ENCODE measurements at regions not wholly inside any gene's neighbourhood (a gene's known extent, or its start where the extent isn't known, plus 50 kb on each side); places are given as distances from the start of the nearest gene placed in this dataset.
"Not testable (repeated sequence)": the region's sequence is repeated elsewhere in the genome, so short reads cannot be mapped to it uniquely, and the experiment has no call there.

DNA sequence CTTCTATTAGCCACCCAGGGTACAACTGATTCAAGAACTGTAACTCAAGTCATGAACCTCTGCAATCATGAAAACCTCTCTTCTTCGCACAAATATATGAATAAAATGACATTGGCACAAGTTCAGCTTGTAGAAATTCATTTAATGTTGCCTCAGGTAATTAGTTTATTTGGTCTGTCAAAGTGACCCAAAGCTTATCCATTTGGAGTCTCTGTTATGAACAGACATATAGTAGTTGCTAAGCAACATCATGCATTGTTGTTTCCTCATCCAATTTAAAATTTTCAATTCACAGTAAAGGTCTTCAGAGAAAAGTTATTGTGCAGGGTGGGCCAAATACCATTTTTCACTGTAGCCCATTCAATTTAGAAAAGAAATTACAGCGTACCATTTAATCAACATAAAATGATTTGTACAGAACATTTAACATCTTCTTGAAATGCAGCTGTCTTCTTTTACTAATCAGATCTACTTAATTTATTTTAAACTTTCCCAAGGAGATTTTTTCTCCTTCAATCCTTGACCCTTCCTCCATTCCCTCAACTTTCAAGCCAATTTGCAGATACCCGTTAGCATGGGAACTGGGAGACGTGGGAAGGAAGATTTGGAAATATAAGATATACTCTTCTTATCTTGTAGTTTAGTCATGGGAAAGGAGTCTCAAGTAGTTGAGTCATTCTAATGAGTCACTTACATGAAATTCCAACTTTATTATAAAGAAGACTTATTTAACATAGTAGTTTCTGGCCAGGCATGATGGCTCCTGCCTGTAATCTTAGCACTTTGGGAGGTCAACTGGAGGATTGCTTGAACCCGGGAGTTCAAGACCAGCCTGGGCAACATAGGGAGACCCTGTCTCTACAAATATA lies 231.3 kb downstream of the ATPSCKMT start:
- Histone ChIP-seq H3K36me3 (ENCODE audit: control insufficient read depth, insufficient read depth, low read length) (no peaks in the 10 kb centered on the region), H3K4me3 (ENCODE audit: low read depth, low read length) (no peak overlapping the region), H3K4me1 (ENCODE audit: control insufficient read depth, insufficient read depth, low read length) (no peaks in the 10 kb centered on the region), H3K9ac (ENCODE audit: low read depth, low read length) (no peak overlapping the region), H3K27ac (ENCODE audit: low read depth, low read length) (no peak overlapping the region), H3K9me3 (ENCODE audit: control insufficient read depth, insufficient read depth, low read length) (peaks cover 5% of the 10 kb centered on the region; the same call in 1 of the 2 replicates), H3K27me3 (ENCODE audit: control insufficient read depth, insufficient read depth, low read length) (no peaks in the 10 kb centered on the region)

DNA sequence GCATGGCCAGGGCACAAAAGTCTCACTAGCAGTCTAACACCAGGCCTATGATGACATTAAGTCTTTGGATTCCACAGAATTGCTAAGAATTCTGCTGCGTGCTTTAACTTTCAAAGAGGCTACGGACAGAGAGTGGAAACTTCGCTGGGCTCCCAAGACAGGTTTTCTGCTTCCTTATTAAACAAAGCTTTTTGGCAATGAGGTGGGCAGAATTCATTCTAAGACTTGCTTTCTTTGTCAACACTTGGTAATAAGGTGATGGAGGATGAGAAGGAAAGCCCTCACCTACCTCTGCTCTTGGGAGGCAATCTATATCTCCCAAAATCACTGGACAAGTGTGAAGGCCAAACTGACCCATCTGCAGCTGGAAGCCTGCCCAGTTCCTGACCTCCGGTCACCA lies 231.9 kb downstream of the ATPSCKMT start:
- H3K9ac ChIP-seq (ENCODE audit: low read depth, low read length) = no peak overlapping the region

DNA sequence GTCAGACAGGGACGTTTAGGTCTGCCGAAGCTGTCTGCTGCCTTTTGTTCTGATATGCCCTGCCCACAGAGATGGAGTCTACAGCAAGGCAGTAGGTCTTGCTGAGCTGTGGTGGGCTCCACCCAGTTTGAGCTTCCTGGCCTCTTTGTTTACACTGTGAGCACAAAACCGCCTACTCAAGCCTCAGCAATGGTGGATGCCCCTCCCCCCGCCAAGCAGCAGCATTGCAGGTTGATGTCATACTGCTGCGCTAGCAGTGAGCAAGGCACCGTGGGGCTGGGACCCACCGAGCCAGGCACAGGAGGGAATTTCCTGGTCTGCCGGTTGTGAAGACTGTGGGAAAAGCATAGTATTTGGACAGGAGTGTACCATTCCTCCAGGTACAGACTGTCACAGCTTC lies 233.1 kb downstream of the ATPSCKMT start:
- H3K9me3 ChIP-seq (ENCODE audit: control insufficient read depth, insufficient read depth, low read length); H3K4me1 ChIP-seq (ENCODE audit: control insufficient read depth, insufficient read depth, low read length); H3K27me3 ChIP-seq (ENCODE audit: control insufficient read depth, insufficient read depth, low read length); H3K4me3 ChIP-seq (ENCODE audit: low read depth, low read length); H3K9ac ChIP-seq (ENCODE audit: low read depth, low read length); H3K36me3 ChIP-seq (ENCODE audit: control insufficient read depth, insufficient read depth, low read length); H3K27ac ChIP-seq (ENCODE audit: low read depth, low read length): not testable (repeated sequence)

More for the DNA sequence above, 231.9 kb downstream of the ATPSCKMT start:
- Histone ChIP-seq H3K4me1 (ENCODE audit: control insufficient read depth, insufficient read depth, low read length) (no peaks in the 10 kb centered on the region), H3K27me3 (ENCODE audit: control insufficient read depth, insufficient read depth, low read length) (no peaks in the 10 kb centered on the region), H3K4me3 (ENCODE audit: low read depth, low read length) (no peak overlapping the region), H3K36me3 (ENCODE audit: control insufficient read depth, insufficient read depth, low read length) (no peaks in the 10 kb centered on the region), H3K9me3 (ENCODE audit: control insufficient read depth, insufficient read depth, low read length) (peaks cover 5% of the 10 kb centered on the region; the same call in 1 of the 2 replicates), H3K27ac (ENCODE audit: low read depth, low read length) (no peak overlapping the region)

DNA sequence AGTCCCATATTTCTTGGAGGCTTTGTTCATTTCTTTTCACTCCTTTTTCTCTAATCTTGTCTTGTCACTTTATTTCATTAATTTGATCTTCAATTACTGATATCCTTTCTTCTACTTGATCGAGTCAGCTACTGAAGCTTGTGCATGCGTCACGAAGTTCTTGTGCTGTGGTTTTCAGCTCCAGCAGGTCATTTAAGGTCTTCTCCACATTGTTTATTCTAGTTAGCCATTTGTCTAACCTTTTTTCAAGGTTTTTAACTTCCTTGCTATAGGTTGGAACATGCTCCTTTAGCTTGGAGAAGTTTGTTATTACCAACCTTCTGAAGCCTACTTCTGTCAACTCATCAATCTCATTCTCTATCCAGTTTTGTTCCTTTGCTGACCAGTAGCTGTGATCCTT lies 234.0 kb downstream of the ATPSCKMT start:
- H3K4me1 ChIP-seq (ENCODE audit: control insufficient read depth, insufficient read depth, low read length); H3K9ac ChIP-seq (ENCODE audit: low read depth, low read length); H3K27ac ChIP-seq (ENCODE audit: low read depth, low read length); H3K4me3 ChIP-seq (ENCODE audit: low read depth, low read length); H3K9me3 ChIP-seq (ENCODE audit: control insufficient read depth, insufficient read depth, low read length); H3K27me3 ChIP-seq (ENCODE audit: control insufficient read depth, insufficient read depth, low read length); H3K36me3 ChIP-seq (ENCODE audit: control insufficient read depth, insufficient read depth, low read length): not testable (repeated sequence)

DNA sequence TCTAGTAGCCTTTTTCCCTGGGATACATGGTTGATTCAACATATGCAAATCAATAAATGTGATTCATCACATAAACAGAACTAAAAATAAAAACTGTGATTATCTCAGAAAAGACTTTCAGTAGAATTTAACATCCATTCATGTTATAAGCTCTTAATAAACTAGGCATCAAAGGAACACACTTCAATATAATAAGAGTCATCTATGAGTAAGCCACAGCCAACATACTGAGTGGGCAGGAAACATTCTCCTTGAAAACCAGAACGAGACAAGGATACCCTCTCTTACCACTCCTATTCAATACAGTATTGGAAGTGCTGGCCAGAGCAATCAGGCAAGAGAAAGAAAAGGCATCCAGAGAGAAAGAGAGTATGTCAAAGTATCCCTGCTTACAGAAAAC lies 239.9 kb downstream of the ATPSCKMT start:
- H3K27me3 ChIP-seq (ENCODE audit: control insufficient read depth, insufficient read depth, low read length) = no peaks in the 10 kb centered on the region
- H3K4me1 ChIP-seq (ENCODE audit: control insufficient read depth, insufficient read depth, low read length) = no peaks in the 10 kb centered on the region
- no peaks in the 10 kb centered on the region for H3K36me3 ChIP-seq (ENCODE audit: control insufficient read depth, insufficient read depth, low read length)
- no peak overlapping the region for H3K27ac ChIP-seq (ENCODE audit: low read depth, low read length)
- H3K4me3 ChIP-seq (ENCODE audit: low read depth, low read length) = no peak overlapping the region
- no peak overlapping the region for H3K9ac ChIP-seq (ENCODE audit: low read depth, low read length)
- no peaks in the 10 kb centered on the region for H3K9me3 ChIP-seq (ENCODE audit: control insufficient read depth, insufficient read depth, low read length)

DNA sequence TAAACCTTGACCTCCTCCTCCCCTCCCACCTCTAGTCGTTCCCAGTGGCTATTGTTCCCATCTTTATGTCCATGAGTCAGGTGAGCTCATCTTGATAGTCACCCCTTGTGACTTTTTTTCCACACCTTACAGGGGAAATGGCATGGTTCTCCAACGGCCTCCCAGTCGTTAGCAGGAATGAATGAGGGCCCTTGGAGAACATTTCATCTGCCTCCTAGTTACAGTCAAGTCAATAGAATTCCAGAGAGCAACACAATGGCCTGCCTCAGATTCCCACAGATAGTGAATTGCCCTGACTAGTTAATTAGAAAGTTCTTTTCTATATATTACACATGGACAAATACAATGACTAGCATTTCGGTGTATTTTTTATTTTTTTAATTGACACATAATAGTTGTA lies 262.6 kb downstream of the ATPSCKMT start:
- no peaks in the 10 kb centered on the region for H3K36me3 ChIP-seq (ENCODE audit: control insufficient read depth, insufficient read depth, low read length)
- H3K9ac ChIP-seq (ENCODE audit: low read depth, low read length) = no peak overlapping the region
- peaks cover 18% of the 10 kb centered on the region for H3K9me3 ChIP-seq (ENCODE audit: control insufficient read depth, insufficient read depth, low read length)
- no peaks in the 10 kb centered on the region for H3K4me1 ChIP-seq (ENCODE audit: control insufficient read depth, insufficient read depth, low read length)
- H3K27me3 ChIP-seq (ENCODE audit: control insufficient read depth, insufficient read depth, low read length) = no peaks in the 10 kb centered on the region
- H3K4me3 ChIP-seq (ENCODE audit: low read depth, low read length) = no peak overlapping the region
- no peak overlapping the region for H3K27ac ChIP-seq (ENCODE audit: low read depth, low read length)

DNA sequence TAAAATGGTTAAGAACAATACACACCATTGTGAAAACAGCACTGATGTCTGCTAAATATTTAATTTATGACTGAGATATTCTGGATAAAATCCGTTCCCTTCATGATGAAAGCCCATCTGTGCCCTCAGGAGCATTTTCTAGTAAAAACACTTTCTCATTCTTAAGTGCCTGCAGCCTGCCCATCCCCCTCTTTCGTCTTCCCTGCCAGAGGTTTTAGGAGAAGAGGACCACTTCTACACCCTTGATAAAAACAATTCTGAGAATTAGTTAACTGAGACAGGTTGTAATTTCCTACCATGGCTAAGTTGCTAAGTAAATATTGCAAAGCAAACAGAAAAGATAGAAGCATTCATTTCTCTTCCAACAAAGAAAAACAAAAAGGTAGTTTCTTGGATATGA lies 272.6 kb downstream of the ATPSCKMT start:
- H3K4me3 ChIP-seq (ENCODE audit: low read depth, low read length) = no peak overlapping the region
- H3K9me3 ChIP-seq (ENCODE audit: control insufficient read depth, insufficient read depth, low read length) = no peaks in the 10 kb centered on the region
- no peaks in the 10 kb centered on the region for H3K36me3 ChIP-seq (ENCODE audit: control insufficient read depth, insufficient read depth, low read length)
- peaks cover 6% of the 10 kb centered on the region for H3K4me1 ChIP-seq (ENCODE audit: control insufficient read depth, insufficient read depth, low read length)
- no peaks in the 10 kb centered on the region for H3K27me3 ChIP-seq (ENCODE audit: control insufficient read depth, insufficient read depth, low read length)
- H3K27ac ChIP-seq (ENCODE audit: low read depth, low read length) = no peak overlapping the region
- no peak overlapping the region for H3K9ac ChIP-seq (ENCODE audit: low read depth, low read length)

DNA sequence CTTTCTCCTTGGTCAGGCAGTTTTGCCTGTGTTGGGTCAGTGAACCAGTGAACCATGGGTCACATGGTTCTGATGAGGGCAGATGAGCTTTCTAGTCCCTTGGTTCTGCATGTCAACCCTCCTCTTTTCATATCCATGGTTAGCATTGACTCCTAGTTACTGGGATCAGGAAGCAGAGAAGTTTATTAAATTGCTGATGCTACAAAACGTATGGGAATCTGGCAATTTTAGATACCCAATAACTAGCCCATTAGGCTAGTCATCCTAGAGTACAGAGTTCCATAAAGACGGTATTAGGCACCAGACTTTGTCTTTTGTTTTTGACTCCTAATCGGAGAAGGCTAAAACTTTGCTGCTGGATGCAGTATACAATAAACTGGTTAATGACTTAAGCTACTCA lies 273.1 kb downstream of the ATPSCKMT start:
- Histone ChIP-seq H3K9me3 (ENCODE audit: control insufficient read depth, insufficient read depth, low read length) (no peaks in the 10 kb centered on the region), H3K4me3 (ENCODE audit: low read depth, low read length) (no peak overlapping the region), H3K4me1 (ENCODE audit: control insufficient read depth, insufficient read depth, low read length) (peaks cover 6% of the 10 kb centered on the region), H3K27ac (ENCODE audit: low read depth, low read length) (no peak overlapping the region), H3K36me3 (ENCODE audit: control insufficient read depth, insufficient read depth, low read length) (no peaks in the 10 kb centered on the region), H3K27me3 (ENCODE audit: control insufficient read depth, insufficient read depth, low read length) (no peaks in the 10 kb centered on the region), H3K9ac (ENCODE audit: low read depth, low read length) (no peak overlapping the region)

DNA sequence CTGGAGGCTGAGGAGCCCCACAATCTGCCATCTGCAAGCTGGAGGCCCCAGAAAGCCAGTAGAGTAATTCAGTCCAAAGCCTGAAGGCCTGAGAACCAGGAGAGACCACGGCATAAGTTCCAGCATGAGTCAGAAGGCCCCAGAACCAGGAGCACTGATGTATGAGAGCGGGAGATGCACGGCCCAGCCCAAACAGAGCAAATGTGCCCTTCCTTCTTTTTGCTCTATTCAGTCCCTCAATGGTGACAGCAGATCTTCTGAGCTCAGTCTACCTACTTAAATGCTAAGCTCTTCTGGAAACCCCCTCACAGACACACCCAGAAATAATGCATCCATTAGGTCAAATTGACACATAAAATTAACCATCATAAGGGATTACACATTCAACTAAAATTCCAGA lies 277.6 kb downstream of the ATPSCKMT start:
- Histone ChIP-seq H3K9me3 (ENCODE audit: control insufficient read depth, insufficient read depth, low read length) (no peaks in the 10 kb centered on the region), H3K4me1 (ENCODE audit: control insufficient read depth, insufficient read depth, low read length) (peaks cover 4% of the 10 kb centered on the region), H3K27me3 (ENCODE audit: control insufficient read depth, insufficient read depth, low read length) (no peaks in the 10 kb centered on the region), H3K36me3 (ENCODE audit: control insufficient read depth, insufficient read depth, low read length) (no peaks in the 10 kb centered on the region), H3K9ac (ENCODE audit: low read depth, low read length) (no peak overlapping the region), H3K4me3 (ENCODE audit: low read depth, low read length) (no peak overlapping the region), H3K27ac (ENCODE audit: low read depth, low read length) (no peak overlapping the region)

DNA sequence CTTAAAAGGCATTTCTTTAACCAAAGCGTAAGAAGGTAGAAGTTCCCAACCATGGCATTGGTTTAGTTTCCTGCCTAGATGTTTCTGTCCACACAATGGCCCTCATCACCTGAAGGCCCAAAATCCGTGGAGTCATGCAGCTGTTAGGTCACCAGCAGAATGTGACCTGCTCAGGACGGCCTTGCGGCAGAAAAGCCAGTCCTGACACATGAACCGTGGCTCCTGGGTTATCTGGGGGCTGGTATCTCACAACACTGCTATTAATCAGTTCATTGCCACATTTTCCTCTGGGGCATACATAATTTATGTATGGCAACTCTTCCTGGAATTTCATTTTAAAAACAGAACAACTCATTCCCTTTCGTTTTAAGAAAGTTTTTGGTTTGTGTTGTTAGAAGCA lies 278.4 kb downstream of the ATPSCKMT start:
- Histone ChIP-seq H3K27ac (ENCODE audit: low read depth, low read length) (no peak overlapping the region), H3K9me3 (ENCODE audit: control insufficient read depth, insufficient read depth, low read length) (no peaks in the 10 kb centered on the region), H3K4me3 (ENCODE audit: low read depth, low read length) (no peak overlapping the region), H3K9ac (ENCODE audit: low read depth, low read length) (no peak overlapping the region), H3K4me1 (ENCODE audit: control insufficient read depth, insufficient read depth, low read length) (no peaks in the 10 kb centered on the region), H3K27me3 (ENCODE audit: control insufficient read depth, insufficient read depth, low read length) (no peaks in the 10 kb centered on the region), H3K36me3 (ENCODE audit: control insufficient read depth, insufficient read depth, low read length) (no peaks in the 10 kb centered on the region)

DNA sequence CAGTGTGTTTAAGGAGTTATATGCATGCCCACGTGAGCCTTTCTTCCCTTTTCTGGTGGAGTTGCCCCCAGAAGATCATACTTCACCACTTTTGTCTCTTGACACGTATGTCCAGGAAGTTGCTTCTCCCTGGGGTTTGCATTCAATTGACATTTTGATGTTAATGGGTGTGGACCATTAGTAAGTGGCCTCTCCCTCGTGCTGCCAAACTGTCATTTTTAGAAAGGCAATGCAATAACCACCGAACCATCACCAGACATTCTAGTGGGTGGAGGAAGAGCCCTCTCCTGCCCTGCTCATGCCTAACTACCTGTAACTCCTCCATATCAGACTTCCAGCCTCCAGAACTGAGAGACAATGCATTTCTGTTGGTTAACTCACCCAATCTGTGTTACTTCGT lies 290.8 kb downstream of the ATPSCKMT start:
- no peaks in the 10 kb centered on the region for H3K9me3 ChIP-seq (ENCODE audit: control insufficient read depth, insufficient read depth, low read length)
- no peaks in the 10 kb centered on the region for H3K36me3 ChIP-seq (ENCODE audit: control insufficient read depth, insufficient read depth, low read length)
- H3K4me1 ChIP-seq (ENCODE audit: control insufficient read depth, insufficient read depth, low read length) = peaks cover 6% of the 10 kb centered on the region; the same call in 1 of the 2 replicates
- H3K4me3 ChIP-seq (ENCODE audit: low read depth, low read length) = no peak overlapping the region
- H3K27ac ChIP-seq (ENCODE audit: low read depth, low read length) = no peak overlapping the region
- no peaks in the 10 kb centered on the region for H3K27me3 ChIP-seq (ENCODE audit: control insufficient read depth, insufficient read depth, low read length)
- no peak overlapping the region for H3K9ac ChIP-seq (ENCODE audit: low read depth, low read length)
